H1 (cell line): ENCODE measurements at regions not wholly inside any gene's neighbourhood (a gene's known extent, or its start where the extent isn't known, plus 50 kb on each side); places are given as distances from the start of the nearest gene placed in this dataset.

Experiments
- CTCF ChIA-PET: fragments of 300-600 bp; sonication (Branson Sonifier 250); formaldehyde crosslinking; loops from one replicate; lab custom pipeline; 2021; ENCODE audit not compliant: partially characterized antibody; lab: Charles Lee
- POLR2A ChIA-PET: fragments of 300-600 bp; sonication (Branson Sonifier 250); formaldehyde crosslinking; loops from one replicate; lab custom pipeline; 2021; ENCODE audit warnings: inconsistent platforms; ENCODE audit not compliant: partially characterized antibody; lab: Charles Lee
- DNase-seq, 2 experiments: peaks; one replicate each; pipeline versions ENCODE4 v3.0.0 to v3.0.0-alpha.2; 2010 to 2022; ENCODE audit warnings: low spot score in 2 of 2, low read depth in 1 of 2, mixed read lengths in 1 of 2
- FAIRE-seq: peaks from 2 replicates; lab custom pipeline; 2011; peaks lifted over from hg19 to GRCh38; lab: Jason Lieb, UNC
- H2AFZ ChIP-seq: 2 replicates; pipeline ENCODE4 v1.8.1; 2012; ENCODE audit warnings: low read length, inconsistent platforms
- H2AK5ac ChIP-seq: 2 replicates; pipeline ENCODE4 v1.6.1; 2013; ENCODE audit warnings: low read depth, low read length
- H2BK120ac ChIP-seq: replicated peaks from 2 replicates; pipeline ENCODE3; 2013; ENCODE audit warnings: low read depth, low read length, inconsistent platforms
- H2BK12ac ChIP-seq: 2 replicates; pipeline ENCODE4 v1.6.1; 2013; ENCODE audit warnings: low read depth, low read length
- H2BK15ac ChIP-seq: 2 replicates; pipeline ENCODE4 v1.6.1; 2013; ENCODE audit warnings: low read length
- H2BK20ac ChIP-seq: 2 replicates; pipeline ENCODE4 v1.6.1; 2013; ENCODE audit warnings: low read length
- H2BK5ac ChIP-seq: 2 replicates; pipeline ENCODE4 v1.6.1; 2013; ENCODE audit warnings: low read depth, low read length
- H3K14ac ChIP-seq: 2 replicates; pipeline ENCODE4 v1.6.1; 2013; ENCODE audit warnings: inconsistent platforms; ENCODE audit not compliant: insufficient read length
- H3K18ac ChIP-seq: 2 replicates; pipeline ENCODE4 v1.6.1; 2013; ENCODE audit warnings: low read length; ENCODE audit errors: extremely low read depth
- H3K23ac ChIP-seq: 2 replicates; pipeline ENCODE4 v1.6.1; 2013; ENCODE audit warnings: inconsistent platforms; ENCODE audit not compliant: insufficient read length
- H3K23me2 ChIP-seq: 2 replicates; pipeline ENCODE4 v1.6.1; 2013; ENCODE audit warnings: low read depth, low read length
- H3K27ac ChIP-seq: 2 replicates; pipeline ENCODE4 v1.6.1; 2011; ENCODE audit warnings: low read depth, low read length, inconsistent platforms
- H3K27me3 ChIP-seq, 4 experiments: replicated peaks in 1 of 4; 1 replicate in 1 of 4; 2 replicates in 3 of 4; pipeline versions ENCODE4 v1.6.1 to v1.8.1; 2011 to 2013; ENCODE audit warnings: low read length in 3 of 4, mild to moderate bottlenecking in 3 of 4, inconsistent platforms in 2 of 4, mixed read lengths in 2 of 4, moderate library complexity in 1 of 4; ENCODE audit not compliant: control insufficient read depth in 3 of 4, insufficient read depth in 3 of 4; ENCODE audit errors: extremely low read depth in 1 of 4
- H3K36me3 ChIP-seq, 4 experiments: 2 replicates each; pipeline versions ENCODE4 v1.6.1 to v1.8.1; 2011 to 2013; ENCODE audit warnings: mild to moderate bottlenecking in 4 of 4, low read length in 3 of 4, moderate library complexity in 2 of 4, control low read depth in 1 of 4, inconsistent platforms in 1 of 4; ENCODE audit not compliant: insufficient read depth in 4 of 4, control insufficient read depth in 2 of 4
- H3K4ac ChIP-seq: replicated peaks from 2 replicates; pipeline ENCODE3; 2013; ENCODE audit warnings: low read length, low read depth, mixed read lengths, inconsistent platforms; ENCODE audit not compliant: insufficient read length
- H3K4me1 ChIP-seq, 4 experiments: replicated peaks in 1 of 4; 1 replicate in 1 of 4; 2 replicates in 3 of 4; pipeline versions ENCODE4 v1.6.1 to v1.8.1; 2011 to 2013; ENCODE audit warnings: low read length in 3 of 4, inconsistent platforms in 2 of 4, mixed read lengths in 1 of 4; ENCODE audit not compliant: insufficient read depth in 4 of 4, control insufficient read depth in 3 of 4
- H3K4me2 ChIP-seq, 2 experiments: 2 replicates each; pipeline versions ENCODE4 v1.6.1 to v1.8.1; 2011 to 2013; ENCODE audit warnings: low read depth in 2 of 2, low read length in 2 of 2, control low read depth in 1 of 2, inconsistent platforms in 1 of 2, mild to moderate bottlenecking in 1 of 2; ENCODE audit not compliant: insufficient read depth in 1 of 2
- H3K4me3 ChIP-seq, 4 experiments: fragments of 200-600, 300-600 bp in 1 of 4; sonication (generic), shearing (Covaris generic), sonication (Bioruptor Twin) in 1 of 4; 2 replicates each; pipeline versions ENCODE4 v1.5.1 to v1.8.1; 2011 to 2016; ENCODE audit warnings: low read length in 4 of 4, low read depth in 3 of 4, control low read depth in 2 of 4, inconsistent platforms in 2 of 4, mild to moderate bottlenecking in 2 of 4, mixed read lengths in 1 of 4, moderate library complexity in 1 of 4; ENCODE audit not compliant: insufficient read depth in 2 of 4; ENCODE audit errors: extremely low read depth in 1 of 4
- H3K56ac ChIP-seq: replicated peaks from 2 replicates; pipeline ENCODE3; 2013; ENCODE audit warnings: low read depth, mild to moderate bottlenecking, mixed read lengths, low read length, inconsistent platforms; ENCODE audit not compliant: insufficient read length
- H3K79me1 ChIP-seq: 2 replicates; pipeline ENCODE4 v1.6.1; 2013; ENCODE audit warnings: low read depth, low read length, control low read depth
- H3K79me2 ChIP-seq, 2 experiments: 2 replicates each; pipeline versions ENCODE4 v1.6.1 to v1.8.1; 2012 to 2013; ENCODE audit warnings: low read length in 2 of 2, mild to moderate bottlenecking in 2 of 2, inconsistent platforms in 1 of 2; ENCODE audit not compliant: insufficient read depth in 2 of 2, control insufficient read depth in 1 of 2
- H3K9ac ChIP-seq, 4 experiments: replicated peaks in 1 of 4; 1 replicate in 1 of 4; 2 replicates in 3 of 4; pipeline versions ENCODE4 v1.6.1 to v1.8.1; 2011 to 2013; ENCODE audit warnings: low read depth in 3 of 4, low read length in 3 of 4, control low read depth in 2 of 4, mild to moderate bottlenecking in 2 of 4, moderate library complexity in 2 of 4, inconsistent platforms in 1 of 4; ENCODE audit errors: extremely low read depth in 1 of 4
- H3K9me3 ChIP-seq, 2 experiments: 2 replicates each; pipeline versions ENCODE4 v1.6.1 to v1.8.1; 2012 to 2013; ENCODE audit warnings: mild to moderate bottlenecking in 2 of 2, moderate library complexity in 2 of 2, control low read depth in 1 of 2, inconsistent platforms in 1 of 2, low read depth in 1 of 2, low read length in 1 of 2, mixed read lengths in 1 of 2; ENCODE audit not compliant: insufficient read depth in 2 of 2
- H4K20me1 ChIP-seq, 2 experiments: replicated peaks in 1 of 2; 2 replicates each; pipeline versions ENCODE3 to v1.8.1; 2011 to 2013; ENCODE audit warnings: inconsistent platforms in 2 of 2, low read length in 2 of 2, mild to moderate bottlenecking in 1 of 2; ENCODE audit not compliant: insufficient read depth in 2 of 2, control insufficient read depth in 1 of 2
- H4K5ac ChIP-seq: 2 replicates; pipeline ENCODE4 v1.6.1; 2013; ENCODE audit warnings: low read length, low read depth, mixed read lengths, inconsistent platforms; ENCODE audit not compliant: insufficient read length
- H4K8ac ChIP-seq: 2 replicates; pipeline ENCODE4 v1.8.0; 2013; ENCODE audit warnings: mild to moderate bottlenecking, moderate library complexity, low read length, inconsistent platforms; ENCODE audit not compliant: insufficient read depth; ENCODE audit errors: extremely low read depth
- H4K91ac ChIP-seq: replicated peaks from 2 replicates; pipeline ENCODE3; 2013; ENCODE audit warnings: low read length, mixed read lengths, inconsistent platforms; ENCODE audit not compliant: insufficient read length
- ATF2 ChIP-seq: IDR thresholded peaks from 2 replicates; pipeline ENCODE4 v1.6.1; 2012; ENCODE audit warnings: low read length, inconsistent platforms
- GTF2F1 ChIP-seq: IDR thresholded peaks from 2 replicates; pipeline ENCODE4 v1.6.1; 2012; ENCODE audit warnings: low read depth, low read length, improper control_type of control experiment, borderline replicate concordance
- KDM5A ChIP-seq: fragments of 200-600 bp; IDR thresholded peaks from 2 replicates; pipeline ENCODE4 v1.7.1; 2012; ENCODE audit warnings: mild to moderate bottlenecking, low read length, inconsistent platforms, mixed read lengths
- RFX5 ChIP-seq: IDR thresholded peaks from 2 replicates; pipeline ENCODE4 v1.6.1; 2011; ENCODE audit warnings: low read depth, low read length, improper control_type of control experiment, borderline replicate concordance
- RNF2 ChIP-seq: fragments of 200-900, 300-1000 bp; sonication (generic); IDR thresholded peaks from 2 replicates; pipeline ENCODE4 v1.7.1; 2016; ENCODE audit warnings: borderline replicate concordance, low read depth, mild to moderate bottlenecking, antibody characterized with exemption, low read length; ENCODE audit not compliant: poor library complexity, severe bottlenecking; ENCODE audit errors: missing control alignments
- WGBS, 2 experiments: shearing (Covaris generic) in 1 of 2; methylation state at CpG; one replicate each; pipeline versions ENCODE4 v1.1.6 to v1.1.7; 2013 to 2015; ENCODE audit warnings: low lambda C conversion rate in 2 of 2, mixed read lengths in 2 of 2, inconsistent platforms in 1 of 2, low coverage in 1 of 2, missing lambda C conversion rate in 1 of 2; ENCODE audit not compliant: insufficient replicate concordance in 2 of 2, insufficient coverage in 1 of 2, insufficient read length in 1 of 2; ENCODE audit errors: extremely low coverage in 1 of 2, missing lambda C conversion rate in 1 of 2; 5-methylcytosine and 5-hydroxymethylcytosine counted together

- Histone ChIP-seq H3K79me1 (no peaks in the 10 kb centered on the region), H3K56ac (no peak overlapping the region), H3K9me3 (no peaks in the 10 kb centered on the region), H3K23ac (no peak overlapping the region), H3K27me3 (no peaks in the 10 kb centered on the region), H3K18ac (no peak overlapping the region), H4K91ac (no peak overlapping the region), H3K9ac (no peak overlapping the region), H3K14ac (no peak overlapping the region), H3K4me1 (no peaks in the 10 kb centered on the region), H2BK120ac (no peak overlapping the region), H2BK12ac (no peak overlapping the region), H2AK5ac (no peak overlapping the region), H2BK5ac (no peak overlapping the region), H3K79me2 (no peaks in the 10 kb centered on the region), H2AFZ (no peak overlapping the region), H3K27ac (no peak overlapping the region), H3K23me2 (no peaks in the 10 kb centered on the region; the same call in 1 of the 2 replicates), H2BK15ac (no peak overlapping the region), H3K36me3 (no peaks in the 10 kb centered on the region), H3K4me3 (no peak overlapping the region), H4K8ac (no peak overlapping the region), H3K4ac (no peak overlapping the region), H2BK20ac (no peak overlapping the region), H4K20me1 (no peaks in the 10 kb centered on the region), H4K5ac (no peak overlapping the region), H3K4me2 (no peak overlapping the region)
- FAIRE-seq (no peak), DNase-seq (no peak)
- ChIA-PET CTCF (no interaction called here), POLR2A (no interaction called here)
- WGBS, 2 experiments, result 100% methylated on average over 1 of the region's 1 CpG; no CpG with 5 or more reads in 1 of the 2 experiments
- TF ChIP-seq GTF2F1 (no peak), RNF2 (no peak), RFX5 (no peak), KDM5A (no peak), ATF2 (no peak)
These were observed 1437.4 kb upstream of the SPRY2 start for GRCh38 chr13:81778350-81778749.
